ENCODE measurements at regions not wholly inside any gene's neighbourhood (a gene's known extent, or its start where the extent isn't known, plus 50 kb on each side); places are given as distances from the start of the nearest gene placed in this dataset.

GRCh38 chr5:8676695-8677094 is 807.7 kb downstream of the MTRR start:
- Histone ChIP-seq H3K4me1 (ENCODE audit: control insufficient read depth, insufficient read depth, low read length) (no peaks in the 10 kb centered on the region), H3K27me3 (ENCODE audit: control insufficient read depth, insufficient read depth, low read length) (no peaks in the 10 kb centered on the region), H3K36me3 (ENCODE audit: control insufficient read depth, insufficient read depth, low read length) (no peaks in the 10 kb centered on the region), H3K4me3 (ENCODE audit: low read length) (no peak overlapping the region), H3K27ac (ENCODE audit: low read depth, low read length) (no peak overlapping the region), H3K9ac (ENCODE audit: low read length) (no peak overlapping the region)

GRCh38 chr5:8682381-8682780 is 813.4 kb downstream of the MTRR start:
- Histone ChIP-seq H3K27ac (ENCODE audit: low read depth, low read length) (no peak overlapping the region), H3K9ac (ENCODE audit: low read length) (no peak overlapping the region), H3K4me1 (ENCODE audit: control insufficient read depth, insufficient read depth, low read length) (no peaks in the 10 kb centered on the region), H3K4me3 (ENCODE audit: low read length) (no peak overlapping the region), H3K36me3 (ENCODE audit: control insufficient read depth, insufficient read depth, low read length) (no peaks in the 10 kb centered on the region), H3K27me3 (ENCODE audit: control insufficient read depth, insufficient read depth, low read length) (no peaks in the 10 kb centered on the region)

DNA sequence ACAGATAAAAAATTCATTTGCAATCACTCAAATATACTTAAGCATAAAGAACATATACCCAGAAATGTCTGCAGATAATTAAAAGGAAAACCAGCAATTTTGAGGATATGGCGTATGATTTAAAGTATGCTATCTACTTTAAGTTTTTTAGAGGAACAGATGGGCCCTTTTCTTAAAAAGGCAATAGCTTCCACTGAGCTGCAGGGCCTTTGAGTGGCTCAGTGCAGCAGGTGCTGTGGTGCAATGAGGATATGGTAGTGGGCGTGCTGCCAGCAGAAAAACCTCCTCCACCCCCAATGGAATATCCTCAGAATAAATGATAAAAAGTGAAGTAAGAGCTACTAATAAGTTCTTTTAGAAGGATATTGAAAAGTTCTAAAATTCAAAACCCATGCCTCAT is 814.5 kb downstream of the MTRR start:
- Histone ChIP-seq H3K4me3 (ENCODE audit: low read length) (no peak overlapping the region), H3K27ac (ENCODE audit: low read depth, low read length) (no peak overlapping the region)

GRCh38 chr5:8685704-8686103 is 816.8 kb downstream of the MTRR start:
- Histone ChIP-seq H3K27me3 (ENCODE audit: control insufficient read depth, insufficient read depth, low read length) (no peaks in the 10 kb centered on the region), H3K4me3 (ENCODE audit: low read length) (no peak overlapping the region), H3K4me1 (ENCODE audit: control insufficient read depth, insufficient read depth, low read length) (no peaks in the 10 kb centered on the region), H3K36me3 (ENCODE audit: control insufficient read depth, insufficient read depth, low read length) (no peaks in the 10 kb centered on the region), H3K9ac (ENCODE audit: low read length) (no peak overlapping the region), H3K27ac (ENCODE audit: low read depth, low read length) (no peak overlapping the region)

More for the DNA sequence above, 814.5 kb downstream of the MTRR start:
- Histone ChIP-seq H3K36me3 (ENCODE audit: control insufficient read depth, insufficient read depth, low read length) (no peaks in the 10 kb centered on the region), H3K4me1 (ENCODE audit: control insufficient read depth, insufficient read depth, low read length) (no peaks in the 10 kb centered on the region), H3K9ac (ENCODE audit: low read length) (no peak overlapping the region), H3K27me3 (ENCODE audit: control insufficient read depth, insufficient read depth, low read length) (no peaks in the 10 kb centered on the region)

GRCh38 chr5:8686707-8687106 is 817.8 kb downstream of the MTRR start:
- H3K4me3 ChIP-seq (ENCODE audit: low read length) = no peak overlapping the region
- no peak overlapping the region for H3K9ac ChIP-seq (ENCODE audit: low read length)
- no peaks in the 10 kb centered on the region for H3K36me3 ChIP-seq (ENCODE audit: control insufficient read depth, insufficient read depth, low read length)
- no peak overlapping the region for H3K27ac ChIP-seq (ENCODE audit: low read depth, low read length)
- no peaks in the 10 kb centered on the region for H3K27me3 ChIP-seq (ENCODE audit: control insufficient read depth, insufficient read depth, low read length)
- no peaks in the 10 kb centered on the region for H3K4me1 ChIP-seq (ENCODE audit: control insufficient read depth, insufficient read depth, low read length)

DNA sequence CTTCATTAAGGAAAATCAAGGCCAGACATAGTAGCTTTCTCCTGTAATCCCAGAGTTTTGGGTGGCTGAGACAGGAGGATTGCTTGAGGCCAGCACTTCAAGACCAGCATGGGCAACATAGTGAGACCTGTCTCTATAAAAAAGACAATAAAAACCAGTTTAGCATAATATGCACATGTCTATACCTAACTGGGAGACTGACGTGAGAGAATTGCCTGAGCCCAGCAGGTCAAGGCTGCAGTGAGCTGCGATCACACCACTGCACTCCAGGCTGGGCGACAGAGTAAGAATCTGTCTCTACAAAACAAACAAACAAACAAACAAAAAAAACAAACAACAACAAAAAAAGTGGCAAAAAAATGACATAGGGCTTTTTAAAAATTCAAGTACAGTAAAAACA is 820.8 kb downstream of the MTRR start:
- Histone ChIP-seq H3K27ac (ENCODE audit: low read depth, low read length) (no peak overlapping the region), H3K36me3 (ENCODE audit: control insufficient read depth, insufficient read depth, low read length) (no peaks in the 10 kb centered on the region), H3K4me3 (ENCODE audit: low read length) (no peak overlapping the region), H3K9ac (ENCODE audit: low read length) (no peak overlapping the region), H3K4me1 (ENCODE audit: control insufficient read depth, insufficient read depth, low read length) (no peaks in the 10 kb centered on the region), H3K27me3 (ENCODE audit: control insufficient read depth, insufficient read depth, low read length) (no peaks in the 10 kb centered on the region)

DNA sequence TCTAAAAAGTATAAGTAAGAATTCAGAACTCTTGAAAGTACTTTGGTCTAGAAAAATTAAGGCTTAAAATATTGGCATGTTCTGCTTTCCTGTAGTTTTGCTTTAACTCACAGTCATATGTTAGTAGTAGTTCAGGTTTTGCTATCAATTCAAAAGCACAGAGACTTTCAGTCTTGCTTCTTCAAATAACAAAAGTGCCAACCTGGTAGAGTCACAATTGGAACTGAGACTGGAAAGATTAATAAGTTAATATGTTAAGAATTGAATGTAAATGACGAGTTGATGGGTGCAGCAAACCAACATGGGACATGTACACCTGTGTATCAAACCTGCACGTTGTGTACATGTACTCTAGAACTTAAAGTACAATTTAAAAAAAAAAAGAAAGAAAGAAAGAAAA is 822.3 kb downstream of the MTRR start:
- no peaks in the 10 kb centered on the region for H3K4me1 ChIP-seq (ENCODE audit: control insufficient read depth, insufficient read depth, low read length)
- no peak overlapping the region for H3K4me3 ChIP-seq (ENCODE audit: low read length)
- no peak overlapping the region for H3K9ac ChIP-seq (ENCODE audit: low read length)
- H3K36me3 ChIP-seq (ENCODE audit: control insufficient read depth, insufficient read depth, low read length) = no peaks in the 10 kb centered on the region
- no peaks in the 10 kb centered on the region for H3K27me3 ChIP-seq (ENCODE audit: control insufficient read depth, insufficient read depth, low read length)
- no peak overlapping the region for H3K27ac ChIP-seq (ENCODE audit: low read depth, low read length)

GRCh38 chr5:8693341-8693844 is 824.4 kb downstream of the MTRR start:
- H3K36me3 ChIP-seq (ENCODE audit: control insufficient read depth, insufficient read depth, low read length) = no peaks in the 10 kb centered on the region
- no peaks in the 10 kb centered on the region for H3K27me3 ChIP-seq (ENCODE audit: control insufficient read depth, insufficient read depth, low read length)
- no peak overlapping the region for H3K4me3 ChIP-seq (ENCODE audit: low read length)
- no peak overlapping the region for H3K27ac ChIP-seq (ENCODE audit: low read depth, low read length)
- H3K4me1 ChIP-seq (ENCODE audit: control insufficient read depth, insufficient read depth, low read length) = no peaks in the 10 kb centered on the region
- H3K9ac ChIP-seq (ENCODE audit: low read length) = no peak overlapping the region

DNA sequence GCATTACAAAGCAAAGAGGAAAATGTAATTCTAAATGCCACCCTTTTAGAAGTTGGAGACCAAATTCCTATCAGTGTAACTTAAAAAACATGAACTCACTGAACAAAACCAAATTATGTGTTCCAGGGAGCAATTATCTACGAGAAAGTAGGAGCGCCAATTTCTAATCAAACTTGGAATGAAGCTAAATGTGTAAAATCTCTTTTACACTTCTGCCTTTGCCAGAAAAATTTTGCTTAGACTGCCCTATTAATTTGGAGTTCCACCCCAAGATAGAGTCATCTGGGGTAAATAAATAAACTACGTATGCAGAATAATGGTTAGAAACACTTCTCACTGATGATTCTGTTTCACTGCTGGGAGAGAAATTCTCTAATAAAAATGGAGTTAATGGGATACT is 825.6 kb downstream of the MTRR start:
- no peak overlapping the region for H3K9ac ChIP-seq (ENCODE audit: low read length)
- H3K4me3 ChIP-seq (ENCODE audit: low read length) = no peak overlapping the region
- H3K27ac ChIP-seq (ENCODE audit: low read depth, low read length) = no peak overlapping the region
- H3K4me1 ChIP-seq (ENCODE audit: control insufficient read depth, insufficient read depth, low read length) = no peaks in the 10 kb centered on the region
- no peaks in the 10 kb centered on the region for H3K27me3 ChIP-seq (ENCODE audit: control insufficient read depth, insufficient read depth, low read length)
- H3K36me3 ChIP-seq (ENCODE audit: control insufficient read depth, insufficient read depth, low read length) = no peaks in the 10 kb centered on the region

- no peak overlapping the region for H3K27ac ChIP-seq (ENCODE audit: low read depth, low read length)
- no peak overlapping the region for H3K4me3 ChIP-seq (ENCODE audit: low read length)
- H3K36me3 ChIP-seq (ENCODE audit: control insufficient read depth, insufficient read depth, low read length) = no peaks in the 10 kb centered on the region
- no peak overlapping the region for H3K9ac ChIP-seq (ENCODE audit: low read length)
- H3K4me1 ChIP-seq (ENCODE audit: control insufficient read depth, insufficient read depth, low read length) = no peaks in the 10 kb centered on the region
- H3K27me3 ChIP-seq (ENCODE audit: control insufficient read depth, insufficient read depth, low read length) = no peaks in the 10 kb centered on the region
Measured at GRCh38 chr5:8695902-8696845, 827.2 kb downstream of the MTRR start.

GRCh38 chr5:8700222-8700621 is 831.3 kb downstream of the MTRR start:
- no peaks in the 10 kb centered on the region for H3K4me1 ChIP-seq (ENCODE audit: control insufficient read depth, insufficient read depth, low read length)
- H3K4me3 ChIP-seq (ENCODE audit: low read length) = no peak overlapping the region
- no peaks in the 10 kb centered on the region for H3K27me3 ChIP-seq (ENCODE audit: control insufficient read depth, insufficient read depth, low read length)
- H3K9ac ChIP-seq (ENCODE audit: low read length) = no peak overlapping the region
- no peaks in the 10 kb centered on the region for H3K36me3 ChIP-seq (ENCODE audit: control insufficient read depth, insufficient read depth, low read length)
- no peak overlapping the region for H3K27ac ChIP-seq (ENCODE audit: low read depth, low read length)

DNA sequence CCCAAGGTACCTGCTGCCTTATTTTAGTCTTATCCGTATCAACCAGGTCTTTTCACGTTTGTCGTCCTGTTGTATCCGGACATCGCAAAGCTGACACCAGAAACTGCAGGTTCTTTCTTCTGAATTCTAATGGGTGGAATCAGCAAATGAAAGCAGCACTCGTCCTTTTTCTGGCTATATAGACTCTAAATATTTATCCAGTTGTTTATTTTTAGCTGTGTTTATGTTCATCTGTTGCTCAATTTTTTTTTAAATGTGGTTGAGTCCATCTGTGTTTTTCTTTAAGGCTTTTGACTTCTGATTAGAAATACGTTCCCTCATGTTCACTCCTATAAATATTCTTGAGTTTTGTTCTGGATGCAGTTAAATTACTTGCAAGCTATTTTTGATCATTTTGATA is 831.7 kb downstream of the MTRR start:
- no peaks in the 10 kb centered on the region for H3K4me1 ChIP-seq (ENCODE audit: control insufficient read depth, insufficient read depth, low read length)
- no peaks in the 10 kb centered on the region for H3K27me3 ChIP-seq (ENCODE audit: control insufficient read depth, insufficient read depth, low read length)
- no peaks in the 10 kb centered on the region for H3K36me3 ChIP-seq (ENCODE audit: control insufficient read depth, insufficient read depth, low read length)
- no peak overlapping the region for H3K4me3 ChIP-seq (ENCODE audit: low read length)
- H3K27ac ChIP-seq (ENCODE audit: low read depth, low read length) = no peak overlapping the region
- H3K9ac ChIP-seq (ENCODE audit: low read length) = no peak overlapping the region

GRCh38 chr5:8701251-8701650 is 832.3 kb downstream of the MTRR start:
- no peak overlapping the region for H3K4me3 ChIP-seq (ENCODE audit: low read length)
- H3K27me3 ChIP-seq (ENCODE audit: control insufficient read depth, insufficient read depth, low read length) = no peaks in the 10 kb centered on the region
- H3K4me1 ChIP-seq (ENCODE audit: control insufficient read depth, insufficient read depth, low read length) = no peaks in the 10 kb centered on the region
- H3K27ac ChIP-seq (ENCODE audit: low read depth, low read length) = no peak overlapping the region
- H3K36me3 ChIP-seq (ENCODE audit: control insufficient read depth, insufficient read depth, low read length) = no peaks in the 10 kb centered on the region
- H3K9ac ChIP-seq (ENCODE audit: low read length) = no peak overlapping the region
